ENCODE measurements at regions not wholly inside any gene's neighbourhood (a gene's known extent, or its start where the extent isn't known, plus 50 kb on each side); places are given as distances from the start of the nearest gene placed in this dataset.
"Not testable (repeated sequence)": the region's sequence is repeated elsewhere in the genome, so short reads cannot be mapped to it uniquely, and the experiment has no call there.

DNA sequence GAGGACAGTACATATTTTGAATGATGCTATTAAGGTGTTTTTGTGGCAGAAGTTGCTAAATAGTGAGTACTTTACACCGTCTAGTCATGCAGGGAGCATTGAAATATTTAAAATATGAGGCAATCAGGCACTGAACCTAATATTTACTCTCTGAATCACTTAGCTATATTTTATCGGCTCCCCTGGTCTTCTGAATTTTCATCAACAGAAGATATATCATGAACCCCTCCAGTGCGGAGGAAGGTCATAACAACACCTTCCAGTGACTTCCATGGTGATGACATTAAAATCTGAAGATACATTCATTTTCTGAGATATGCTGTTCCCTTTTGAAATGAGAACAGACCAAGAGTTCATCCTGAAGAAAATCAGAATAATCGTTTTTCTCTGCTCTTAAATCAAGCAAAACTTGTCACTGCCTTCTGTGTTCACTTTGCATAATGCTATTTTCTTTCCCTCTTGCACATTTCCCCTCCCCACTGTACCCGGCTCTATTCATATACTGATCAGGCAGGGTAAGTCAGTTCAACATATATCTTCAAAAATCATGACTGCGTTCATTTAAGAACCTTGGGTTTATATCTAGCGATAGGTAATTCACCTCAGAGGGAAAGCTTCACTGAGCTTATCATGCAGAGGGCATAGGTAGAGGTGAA is 729.9 kb upstream of the GYPC start:
- FAIRE-seq, result no peak

DNA sequence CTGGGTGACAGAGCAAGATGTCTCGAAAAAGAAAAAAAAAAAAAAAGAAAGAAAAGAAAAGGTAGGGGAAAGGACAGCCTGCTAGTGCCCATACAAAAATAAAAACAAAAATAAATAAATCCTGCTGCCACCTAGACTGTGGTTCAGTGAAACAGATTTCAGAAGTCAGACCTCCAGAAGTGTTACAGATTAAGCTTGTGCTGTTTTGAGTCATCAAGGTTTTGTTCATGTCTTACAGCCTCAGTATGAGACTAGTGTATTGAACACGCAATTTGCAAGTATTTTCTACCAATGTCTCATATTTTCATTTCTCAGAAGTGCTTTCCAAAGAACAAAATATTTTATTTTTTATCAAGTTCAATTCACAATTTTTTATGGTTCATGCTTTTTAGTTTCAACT is 720.4 kb upstream of the GYPC start:
- FAIRE-seq, result no peak

DNA sequence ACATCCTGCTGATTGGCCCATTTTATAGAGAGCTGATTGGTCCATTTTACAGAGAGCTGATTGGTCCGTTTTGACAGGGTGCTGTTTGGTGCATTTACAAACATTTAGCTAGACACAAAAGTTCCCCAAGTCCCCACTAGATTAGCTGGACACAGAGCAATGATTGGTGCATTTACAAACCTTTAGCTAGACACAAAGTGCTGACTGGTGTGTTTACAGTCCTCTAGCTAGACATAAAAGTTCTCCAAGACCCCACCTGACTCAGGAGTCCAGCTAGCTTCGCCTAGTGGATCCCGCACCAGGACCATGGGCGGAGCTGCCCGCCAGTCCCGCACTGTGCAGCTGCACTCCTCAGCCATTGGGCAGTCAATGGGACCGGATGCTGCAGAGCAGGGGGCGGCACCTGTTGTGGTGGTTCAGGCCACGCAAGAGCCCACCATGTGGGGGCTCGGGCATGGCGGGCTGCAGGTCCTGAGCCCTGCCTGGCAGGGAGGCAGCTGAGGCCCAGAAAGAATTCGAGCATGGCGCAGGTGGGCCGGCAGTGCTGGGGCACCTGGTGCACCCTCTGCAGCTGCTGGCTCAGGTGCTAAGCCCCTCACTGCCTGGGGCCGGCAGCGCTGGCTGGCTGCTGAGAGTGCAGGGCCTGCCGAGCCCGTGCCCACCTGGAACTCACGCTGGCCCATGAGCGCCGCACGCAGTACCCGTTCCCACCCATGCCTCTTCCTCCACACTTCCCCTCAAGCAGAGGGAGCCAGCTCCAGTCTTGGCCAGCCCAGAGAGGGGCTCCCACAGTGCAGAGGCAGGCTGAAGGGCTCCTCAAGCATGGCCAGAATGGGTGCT is 713.2 kb upstream of the GYPC start:
- FAIRE-seq, result no peak

DNA sequence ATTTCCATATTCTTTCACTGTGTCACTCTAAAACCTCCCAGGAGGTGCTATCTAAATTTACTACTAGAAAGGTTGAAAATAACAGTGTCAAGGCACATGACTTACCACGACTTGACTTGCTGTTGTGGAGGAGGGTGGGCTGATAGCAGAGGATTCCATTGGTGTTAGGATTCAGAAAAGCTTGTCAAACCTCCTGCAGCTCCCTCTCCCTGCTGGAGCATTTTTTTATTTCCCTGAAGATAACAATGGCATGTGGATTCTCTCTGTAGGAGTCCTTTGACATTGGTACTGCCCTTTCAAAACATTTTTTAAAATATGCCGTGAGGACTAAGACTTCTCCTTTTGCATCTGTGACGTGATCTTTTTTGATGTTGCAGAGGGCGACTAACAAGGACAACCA is 696.9 kb upstream of the GYPC start:
- no peak for FAIRE-seq

DNA sequence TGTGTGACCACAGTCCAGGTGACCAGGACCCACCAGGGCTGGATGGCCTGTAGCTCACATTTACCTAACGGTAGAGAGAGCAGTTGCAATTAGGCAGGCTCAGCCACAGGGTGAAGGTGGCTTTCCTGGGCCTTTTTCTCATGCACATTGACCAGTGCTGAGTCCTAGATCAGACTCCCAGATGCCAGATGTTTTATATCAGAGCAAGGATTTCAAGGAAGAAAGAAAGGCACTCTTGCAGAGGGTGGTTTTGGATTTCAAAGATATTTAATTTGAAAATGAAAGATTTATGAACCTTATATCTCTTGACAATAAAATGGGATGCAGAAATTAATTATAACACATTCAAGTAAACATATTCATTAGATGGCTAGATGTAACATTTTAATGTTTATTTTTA is 694.2 kb upstream of the GYPC start:
- no peak for FAIRE-seq

GRCh38 chr2:125979886-125980285 is 676.1 kb upstream of the GYPC start:
- no peak for FAIRE-seq

DNA sequence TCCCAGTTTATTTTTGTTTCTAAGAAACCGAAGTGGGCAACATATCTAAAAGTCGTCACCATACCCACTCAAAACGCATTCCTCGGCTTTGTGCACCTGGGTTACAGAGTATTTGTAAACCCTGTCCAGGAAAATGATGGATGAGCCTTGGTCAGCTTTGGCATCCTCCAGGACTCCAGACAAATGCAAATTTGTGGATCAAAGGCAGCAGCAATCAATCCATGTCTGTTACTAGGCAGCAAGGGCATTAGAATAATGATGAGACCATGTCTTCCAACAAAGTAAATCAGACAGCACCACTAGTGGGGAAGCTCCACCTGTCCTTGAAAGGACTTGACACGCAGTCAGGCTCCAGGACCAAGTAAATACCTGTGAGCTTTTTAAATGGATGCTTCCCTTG is 672.6 kb upstream of the GYPC start:
- no peak for FAIRE-seq

DNA sequence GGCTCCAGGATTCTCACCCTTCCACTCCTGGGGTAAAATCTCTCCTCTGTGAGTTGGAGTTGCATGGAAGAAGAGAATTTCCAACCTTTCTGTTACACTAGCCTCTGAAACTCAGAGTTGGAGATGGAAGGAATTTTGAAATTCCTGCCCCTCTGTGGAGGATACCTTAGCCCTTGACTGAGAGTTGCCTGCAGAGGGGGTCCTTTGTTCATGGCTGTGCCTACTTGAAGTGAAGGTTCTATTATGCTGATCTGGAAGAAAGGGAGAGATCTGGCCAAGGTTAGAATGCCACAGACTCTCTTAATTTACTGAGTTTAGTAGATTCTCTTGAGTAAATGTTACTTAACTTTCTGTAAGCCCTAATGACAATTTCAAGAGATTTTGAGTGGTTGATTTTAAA is 626.6 kb upstream of the GYPC start:
- no peak for FAIRE-seq

DNA sequence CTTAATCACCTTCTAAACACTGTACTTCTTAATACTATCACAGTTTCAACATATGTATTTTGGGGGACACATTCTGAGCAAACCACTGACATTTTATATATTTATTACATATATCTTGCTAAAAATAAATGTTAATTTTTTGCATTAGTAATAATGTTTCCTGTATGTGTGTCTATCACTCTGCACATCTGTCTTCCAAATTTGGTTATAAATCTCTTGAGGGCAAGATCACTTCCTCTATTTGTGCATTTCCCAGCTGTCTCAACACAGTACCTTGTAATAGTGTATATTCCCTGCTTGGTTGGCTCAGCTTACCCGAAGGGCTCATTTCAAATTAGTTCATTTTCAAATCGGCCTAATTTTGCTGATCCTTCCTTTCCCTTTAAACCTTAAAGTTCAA is 617.1 kb upstream of the GYPC start:
- no peak for FAIRE-seq

DNA sequence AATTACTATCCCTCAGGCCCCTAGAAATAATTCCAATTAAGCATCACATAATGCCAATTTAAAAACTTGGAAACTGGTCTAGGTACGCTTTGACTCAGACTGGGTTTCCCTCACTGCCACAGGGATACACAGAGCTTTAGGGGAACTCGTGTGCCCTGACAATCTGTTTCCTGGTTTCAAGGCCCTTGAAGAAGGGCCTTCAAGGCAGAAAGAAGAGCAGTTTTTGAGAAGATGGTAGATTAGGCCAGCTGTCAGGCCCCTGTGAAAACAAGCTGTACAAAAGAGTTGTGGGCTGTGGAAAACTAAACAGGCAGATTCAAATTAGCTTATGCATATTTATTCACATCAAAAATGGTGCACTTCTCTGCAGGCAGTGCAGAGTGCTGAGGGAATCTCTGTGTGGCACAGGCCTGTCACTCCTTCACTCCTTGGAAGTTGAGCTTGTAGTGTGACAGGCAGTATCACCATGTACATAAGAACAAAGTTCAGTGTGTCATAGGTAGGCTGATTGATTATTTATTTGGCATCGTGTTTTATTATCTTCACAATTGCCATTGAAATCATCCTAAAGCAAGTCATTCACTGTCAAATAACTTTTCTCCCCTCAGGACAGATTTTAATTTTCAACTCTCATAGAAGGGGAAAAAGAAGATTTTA is 614.4 kb upstream of the GYPC start:
- FAIRE-seq, result no peak

DNA sequence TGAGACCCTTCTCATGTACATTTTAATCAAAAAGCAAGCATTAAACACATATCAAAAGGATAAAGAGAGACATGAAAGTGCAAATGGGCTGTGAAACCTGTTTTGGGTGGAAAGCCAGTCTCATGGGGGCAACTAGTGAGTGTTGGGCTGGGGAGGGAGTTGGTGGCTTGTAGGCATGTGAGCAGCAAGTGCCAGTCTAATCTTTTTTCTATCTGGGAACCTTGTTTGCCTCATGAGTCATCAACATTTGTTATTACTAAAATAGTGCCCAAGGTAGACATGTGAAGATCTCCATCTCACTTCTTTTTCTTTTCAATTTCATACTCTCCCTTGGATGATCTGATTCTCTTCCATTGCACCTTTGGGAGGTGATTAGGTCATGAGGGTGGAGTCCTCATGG is 613.9 kb upstream of the GYPC start:
- FAIRE-seq, result no peak

GRCh38 chr2:126048719-126049118 is 607.2 kb upstream of the GYPC start:
- FAIRE-seq, result no peak

DNA sequence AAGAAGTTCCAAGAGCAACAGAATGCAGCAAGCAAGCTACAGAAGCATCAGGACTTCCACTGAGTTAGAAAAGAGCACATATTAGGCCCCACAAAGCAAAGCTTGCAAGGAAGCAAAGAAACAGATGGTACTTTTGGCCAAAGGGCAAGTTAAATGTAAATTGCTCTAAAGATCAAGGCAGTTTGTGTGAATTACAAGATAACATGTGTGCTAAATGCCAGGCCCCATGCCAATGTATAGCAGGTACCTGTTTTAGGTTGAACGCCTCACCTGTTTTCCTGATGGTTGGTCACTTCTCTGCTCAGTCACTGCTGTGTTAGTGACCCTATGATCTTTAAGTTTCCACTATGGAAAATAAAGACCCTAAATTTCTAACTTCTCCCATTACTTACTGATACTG is 606.5 kb upstream of the GYPC start:
- FAIRE-seq, result no peak

GRCh38 chr2:126050991-126051736 is 604.8 kb upstream of the GYPC start:
- FAIRE-seq, result no peak

GRCh38 chr2:126051737-126052240 is 604.2 kb upstream of the GYPC start:
- not testable (repeated sequence) for FAIRE-seq

DNA sequence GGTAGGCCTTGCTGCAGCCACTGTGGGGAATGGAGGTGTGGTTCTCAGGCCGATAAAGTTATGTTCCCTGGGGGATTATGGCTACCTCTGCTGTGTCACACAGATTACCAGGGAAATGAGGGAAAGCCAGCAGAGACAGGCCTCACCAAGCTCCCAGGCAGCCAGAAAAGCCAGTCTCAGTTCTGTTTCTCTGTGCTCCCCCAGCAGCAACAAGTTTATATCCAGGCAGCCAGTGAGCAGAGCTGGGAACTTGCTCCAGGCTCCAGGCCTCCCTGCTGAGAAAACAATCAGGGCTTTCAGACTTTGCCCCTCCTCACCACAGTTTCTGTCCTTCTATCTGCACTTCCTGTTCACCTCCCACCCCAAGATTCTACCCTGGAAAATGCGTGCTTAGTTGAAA is 596.6 kb upstream of the GYPC start:
- FAIRE-seq, result no peak

- FAIRE-seq, result no peak
Measured at GRCh38 chr2:126085011-126085795, 570.8 kb upstream of the GYPC start.

DNA sequence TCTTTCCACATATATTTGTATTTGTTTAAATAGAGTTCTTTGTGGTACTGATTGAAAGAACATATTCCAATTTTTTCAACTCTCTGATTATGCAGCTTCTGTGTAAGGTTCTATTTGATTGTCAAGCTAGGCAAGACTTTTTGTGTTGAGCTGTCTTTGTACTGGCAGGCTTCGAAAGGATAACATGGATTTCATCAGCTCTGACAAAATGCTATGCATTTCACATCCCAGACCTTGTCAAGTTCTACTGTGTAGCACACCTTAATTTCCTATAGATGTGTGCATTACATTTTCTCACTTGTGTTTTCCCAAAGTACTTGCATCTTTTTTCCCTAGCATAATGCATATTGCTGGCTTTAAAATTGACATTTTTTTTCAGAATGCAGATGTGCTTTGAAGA is 555.0 kb upstream of the GYPC start:
- FAIRE-seq, result no peak

DNA sequence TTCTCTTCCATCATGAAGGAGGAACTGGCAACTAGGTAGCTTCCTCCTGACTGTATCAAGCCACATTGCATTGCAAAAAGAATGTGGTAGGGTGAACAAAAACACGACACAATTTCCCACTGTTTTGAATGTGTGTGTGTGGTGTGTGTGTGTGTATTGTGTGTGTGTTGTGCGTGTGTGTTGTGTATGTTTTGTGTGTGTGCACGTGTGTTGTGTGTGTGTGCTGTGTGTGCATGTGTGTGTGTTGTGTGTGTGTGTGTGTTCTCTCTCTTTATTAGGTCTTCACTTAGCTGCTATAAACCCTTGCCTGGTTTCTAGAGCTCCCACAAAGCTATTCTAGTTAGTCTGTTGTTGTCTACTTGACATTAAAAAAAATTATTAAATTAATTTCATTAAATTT is 550.0 kb upstream of the GYPC start:
- no peak for FAIRE-seq

DNA sequence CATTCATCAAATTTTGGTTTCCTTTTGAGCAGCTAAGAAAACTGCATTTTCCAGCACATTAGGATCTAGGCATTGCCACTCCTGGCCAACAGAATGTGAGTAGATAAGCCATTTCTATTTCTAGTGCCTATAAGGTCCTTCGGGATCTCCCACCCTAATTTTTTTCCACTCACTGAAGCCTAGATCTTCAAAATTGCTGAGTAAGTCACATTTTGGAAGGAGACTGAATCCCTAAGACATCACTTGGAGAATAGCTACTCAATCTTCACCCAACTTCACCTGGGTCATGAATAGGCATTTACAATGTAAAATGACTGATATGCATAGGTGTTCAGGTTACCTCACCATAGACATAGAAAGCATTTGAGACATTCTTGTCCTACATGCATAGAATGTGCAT is 548.1 kb upstream of the GYPC start:
- FAIRE-seq, result no peak

DNA sequence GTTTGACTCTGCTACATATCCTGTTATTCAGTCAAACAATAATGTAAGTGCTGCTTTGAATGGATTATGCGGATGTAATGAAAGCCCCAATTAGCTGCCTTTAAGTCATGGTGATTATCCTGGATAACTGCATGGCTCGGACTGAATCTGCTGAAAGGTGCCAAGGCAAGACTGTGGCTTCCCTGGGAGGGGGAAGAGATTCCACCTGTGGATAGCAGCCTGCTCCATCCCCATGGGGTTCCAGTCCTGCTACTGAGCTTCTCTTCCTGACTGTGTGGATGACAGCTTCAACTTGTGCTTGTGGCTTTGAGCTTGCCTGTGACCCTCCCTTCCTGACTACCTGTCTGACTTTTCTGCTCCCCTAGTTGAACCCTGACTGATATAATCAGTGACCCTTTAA is 540.0 kb upstream of the GYPC start:
- no peak for FAIRE-seq

- FAIRE-seq, result no peak
Measured at GRCh38 chr2:126117886-126118285, 538.1 kb upstream of the GYPC start.

Data from islet of Langerhans (tissue), 1 donor.